ENCODE measurements at regions not wholly inside any gene's neighbourhood (a gene's known extent, or its start where the extent isn't known, plus 50 kb on each side); places are given as distances from the start of the nearest gene placed in this dataset.
A peak's percentile ranks its signal among the peaks of the same experiment; 100 is the strongest.
"Not testable (repeated sequence)": the region's sequence is repeated elsewhere in the genome, so short reads cannot be mapped to it uniquely, and the experiment has no call there.

GRCh38 chr22:44628835-44629234 is 73.2 kb upstream of the PRR5 start:
- no peak for DNase-seq (ENCODE audit: low spot score)

GRCh38 chr22:44628273-44628672 is 73.7 kb upstream of the PRR5 start:
- DNase-seq (ENCODE audit: low spot score), result no peak

- no peak for DNase-seq (ENCODE audit: low spot score)
Observed at GRCh38 chr22:44627521-44628139, 74.4 kb upstream of the PRR5 start.

- peak; percentile 34 for DNase-seq (ENCODE audit: low spot score)
Observed at GRCh38 chr22:44625981-44626687, 75.9 kb upstream of the PRR5 start.

GRCh38 chr22:44625421-44625760 is 76.6 kb upstream of the PRR5 start:
- DNase-seq (ENCODE audit: low spot score), result no peak

- DNase-seq (ENCODE audit: low spot score), result no peak
Observed at GRCh38 chr22:44624689-44625420, 77.1 kb upstream of the PRR5 start.

- no peak for DNase-seq (ENCODE audit: low spot score)
Observed at GRCh38 chr22:44623771-44624510, 78.1 kb upstream of the PRR5 start.

- no peak for DNase-seq (ENCODE audit: low spot score)
Observed at GRCh38 chr22:44622679-44623078, 79.3 kb upstream of the PRR5 start.

- no peak for DNase-seq (ENCODE audit: low spot score)
Observed at GRCh38 chr22:44622147-44622427, 79.9 kb upstream of the PRR5 start.

- no peak for DNase-seq (ENCODE audit: low spot score)
Observed at GRCh38 chr22:44621401-44622146, 80.4 kb upstream of the PRR5 start.

- no peak for DNase-seq (ENCODE audit: low spot score)
Observed at GRCh38 chr22:44620841-44621257, 81.2 kb upstream of the PRR5 start.

- DNase-seq (ENCODE audit: low spot score), result no peak
Observed at GRCh38 chr22:44620129-44620840, 81.7 kb upstream of the PRR5 start.

- DNase-seq (ENCODE audit: low spot score), result not testable (repeated sequence)
Observed at GRCh38 chr22:44619560-44620128, 82.4 kb upstream of the PRR5 start.

GRCh38 chr22:44618910-44619309 is 83.1 kb upstream of the PRR5 start:
- DNase-seq (ENCODE audit: low spot score), result not testable (repeated sequence)

GRCh38 chr22:44618400-44618799 is 83.6 kb upstream of the PRR5 start:
- no peak for DNase-seq (ENCODE audit: low spot score)

- no peak for DNase-seq (ENCODE audit: low spot score)
Observed at GRCh38 chr22:44617828-44618227, 84.2 kb upstream of the PRR5 start.

GRCh38 chr22:44616882-44617655 is 84.9 kb upstream of the PRR5 start:
- no peak for DNase-seq (ENCODE audit: low spot score)

- no peak for DNase-seq (ENCODE audit: low spot score)
Observed at GRCh38 chr22:44616461-44616860, 85.5 kb upstream of the PRR5 start.

- DNase-seq (ENCODE audit: low spot score), result no peak
Observed at GRCh38 chr22:44615602-44616180, 86.3 kb upstream of the PRR5 start.

GRCh38 chr22:44615146-44615545 is 86.9 kb upstream of the PRR5 start:
- no peak for DNase-seq (ENCODE audit: low spot score)
